Chondrocyte (in vitro differentiated cells): ENCODE measurements at regions not wholly inside any gene's neighbourhood (a gene's known extent, or its start where the extent isn't known, plus 50 kb on each side); places are given as distances from the start of the nearest gene placed in this dataset.

Experiments used
- DNase-seq: peaks from one replicate; pipeline ENCODE4 v3.0.0; 2021; ENCODE audit warnings: mixed read lengths, low spot score
- H3K27ac Mint-ChIP-seq: one replicate; pipeline ENCODE4 v1.8.0; 2021; ENCODE audit warnings: mild to moderate bottlenecking, moderate library complexity, mixed read lengths; ENCODE audit not compliant: unreplicated experiment
- H3K27me3 Mint-ChIP-seq: 2 replicates; pipeline ENCODE4 v1.8.0; 2021; ENCODE audit warnings: low read depth, mixed read lengths
- H3K36me3 Mint-ChIP-seq: 2 replicates; pipeline ENCODE4 v1.8.0; 2021; ENCODE audit warnings: low read depth, mixed read lengths
- H3K4me1 Mint-ChIP-seq: 2 replicates; pipeline ENCODE4 v1.8.0; 2021; ENCODE audit warnings: low read depth, mild to moderate bottlenecking, mixed read lengths
- H3K4me3 Mint-ChIP-seq: one replicate; pipeline ENCODE4 v1.8.0; 2021; ENCODE audit warnings: mild to moderate bottlenecking, moderate library complexity, mixed read lengths; ENCODE audit not compliant: unreplicated experiment
- H3K9me3 Mint-ChIP-seq: 2 replicates; pipeline ENCODE4 v1.8.0; 2021; ENCODE audit warnings: low read depth, mixed read lengths
- CTCF ChIP-seq: fragments of 200-600 bp; sonication (generic); IDR thresholded peaks from 2 replicates; pipeline ENCODE4 v1.5.0; 2021; ENCODE audit warnings: antibody characterized with exemption, mild to moderate bottlenecking, moderate library complexity

GRCh38 chr6:82419132-82419581 is 55.5 kb downstream of the TPBG start:
- H3K4me1 Mint-ChIP-seq: peaks cover 14% of the 10 kb centered on the region
- no peak for DNase-seq
- no peak overlapping the region for H3K4me3 Mint-ChIP-seq
- no peaks in the 10 kb centered on the region for H3K9me3 Mint-ChIP-seq
- H3K27ac Mint-ChIP-seq: no peak overlapping the region
- no peaks in the 10 kb centered on the region for H3K36me3 Mint-ChIP-seq
- TF ChIP-seq CTCF: no peak
- H3K27me3 Mint-ChIP-seq: no peaks in the 10 kb centered on the region

GRCh38 chr6:82419859-82420258 is 56.2 kb downstream of the TPBG start:
- DNase-seq: no peak
- no peak overlapping the region for H3K27ac Mint-ChIP-seq

GRCh38 chr6:82430611-82431010 is 67.0 kb downstream of the TPBG start:
- H3K36me3 Mint-ChIP-seq: no peaks in the 10 kb centered on the region
- no peaks in the 10 kb centered on the region for H3K4me1 Mint-ChIP-seq
- no peak for TF ChIP-seq CTCF
- peaks cover 7% of the 10 kb centered on the region for H3K27me3 Mint-ChIP-seq
- no peak overlapping the region for H3K4me3 Mint-ChIP-seq
- no peak for DNase-seq
- H3K27ac Mint-ChIP-seq: no peak overlapping the region
- H3K9me3 Mint-ChIP-seq: no peaks in the 10 kb centered on the region

More at GRCh38 chr6:82419859-82420258, 56.2 kb downstream of the TPBG start:
- H3K27me3 Mint-ChIP-seq: no peaks in the 10 kb centered on the region
- H3K4me1 Mint-ChIP-seq: peaks cover 14% of the 10 kb centered on the region
- no peaks in the 10 kb centered on the region for H3K36me3 Mint-ChIP-seq
- H3K9me3 Mint-ChIP-seq: no peaks in the 10 kb centered on the region
- TF ChIP-seq CTCF: no peak
- no peak overlapping the region for H3K4me3 Mint-ChIP-seq

- no peaks in the 10 kb centered on the region for H3K4me1 Mint-ChIP-seq
- H3K4me3 Mint-ChIP-seq: no peak overlapping the region
- no peak for TF ChIP-seq CTCF
- DNase-seq: no peak
- peaks cover 20% of the 10 kb centered on the region for H3K27me3 Mint-ChIP-seq
- H3K9me3 Mint-ChIP-seq: no peaks in the 10 kb centered on the region
- H3K27ac Mint-ChIP-seq: no peak overlapping the region
- no peaks in the 10 kb centered on the region for H3K36me3 Mint-ChIP-seq
Observed at GRCh38 chr6:82436740-82437139, 73.1 kb downstream of the TPBG start.

GRCh38 chr6:82437701-82438100 is 74.1 kb downstream of the TPBG start:
- no peak for DNase-seq
- Mint-ChIP-seq H3K4me3 (no peak overlapping the region), H3K9me3 (no peaks in the 10 kb centered on the region), H3K36me3 (no peaks in the 10 kb centered on the region), H3K4me1 (no peaks in the 10 kb centered on the region), H3K27me3 (peaks cover 19% of the 10 kb centered on the region), H3K27ac (no peak overlapping the region)
- no peak for TF ChIP-seq CTCF
